ENCODE measurements at regions not wholly inside any gene's neighbourhood (a gene's known extent, or its start where the extent isn't known, plus 50 kb on each side); places are given as distances from the start of the nearest gene placed in this dataset.

DNA sequence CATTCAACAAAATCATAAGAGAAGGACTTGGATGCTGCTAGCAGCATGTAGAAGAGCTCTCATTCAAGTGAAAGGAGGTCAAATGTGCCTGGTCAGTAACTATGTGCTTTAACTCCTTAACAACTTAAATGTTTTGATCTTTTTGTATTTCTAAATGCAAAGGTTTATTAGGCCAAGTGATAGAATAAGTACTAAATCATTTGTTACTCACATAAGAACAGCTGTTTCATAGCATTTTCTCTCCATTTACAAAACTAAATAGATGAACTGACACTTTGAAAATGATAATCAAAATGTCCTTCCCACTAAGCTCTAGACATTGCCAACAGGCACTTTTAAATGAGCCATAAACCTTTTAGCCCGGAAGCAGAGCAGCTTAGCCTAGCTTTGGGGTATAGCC, 254.3 kb upstream of the PRMT6 start:
- ChIA-PET RAD21 (ENCODE audit: unreplicated experiment) (no interaction called here), CTCF (no interaction called here)
- in situ Hi-C loops (cut with MboI), result no loop called here

DNA sequence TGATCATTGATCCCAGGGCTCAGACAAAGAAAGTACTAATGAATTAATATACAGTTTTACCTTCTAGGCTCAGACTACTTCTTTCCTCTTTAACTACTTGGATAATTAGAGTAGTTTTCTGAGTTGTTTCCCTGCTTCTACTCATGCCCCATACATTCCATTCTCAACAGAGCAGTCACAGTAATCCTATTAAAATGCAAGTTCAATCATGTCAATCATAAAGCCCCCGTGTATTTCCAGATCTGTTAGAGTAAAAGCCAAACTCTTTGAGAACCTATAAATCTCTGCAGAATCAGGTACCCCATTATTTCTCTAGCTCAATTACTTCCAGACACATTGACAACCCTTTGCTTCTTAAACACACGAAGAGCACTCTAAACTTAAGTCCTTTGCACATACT, 242.1 kb upstream of the PRMT6 start:
- Histone ChIP-seq H3K27me3 (replicated peaks in 1 of 2; ENCODE audit: control insufficient read depth in 2 of 2, insufficient read depth in 2 of 2, low read length in 1 of 2) (no peaks in the 10 kb centered on the region), H4K20me1 (ENCODE audit: control insufficient read depth, insufficient read depth) (no peaks in the 10 kb centered on the region), H3K27ac (ENCODE audit: control insufficient read depth, insufficient read depth) (no peak overlapping the region), H3K36me3 (ENCODE audit: control insufficient read depth in 2 of 2, insufficient read depth in 2 of 2, low read length in 1 of 2) (no peaks in the 10 kb centered on the region), H3K4me2 (ENCODE audit: control insufficient read depth, insufficient read depth) (no peak overlapping the region), H3K4me1 (ENCODE audit: control insufficient read depth, insufficient read depth, low read length) (no peaks in the 10 kb centered on the region), H3K9ac (ENCODE audit: control insufficient read depth, insufficient read depth, low read length) (no peak overlapping the region), H3K9me3 (replicated peaks; ENCODE audit: control insufficient read depth, insufficient read depth, low read length) (no peaks in the 10 kb centered on the region), H3K79me2 (ENCODE audit: control insufficient read depth, insufficient read depth, low read length) (no peaks in the 10 kb centered on the region), H2AFZ (ENCODE audit: control insufficient read depth, low read depth, low read length) (no peak overlapping the region), H3K4me3 (no peak overlapping the region)
- 2% methylated on average over 2 of the region's 2 CpGs for WGBS (ENCODE audit: insufficient coverage, insufficient replicate concordance, low lambda C conversion rate, missing lambda C conversion rate)
- RAD21 ChIA-PET (ENCODE audit: unreplicated experiment), result no interaction called here
- intact Hi-C loops (cut with micrococcal nuclease; ENCODE audit: unreplicated experiment), result no loop called here
- POLR2A ChIA-PET, result no interaction called here
- no peak for ATAC-seq
- no TSS peak for BruUV-seq (replicated peaks)
- no peak for DNase-seq (ENCODE audit: low read depth, low spot score)
- CTCF ChIA-PET, result no interaction called here
- in situ Hi-C loops (cut with MboI), result no loop called here
- FAIRE-seq, result no peak
- SMC1A ChIA-PET (ENCODE audit: uncharacterized antibody, unreplicated experiment), result interaction anchor here (2.1 kb wide), 1 partner anchor 12 kb away, joined by 6 read pairs; no protein-coding TSS in a partner anchor
- TF ChIP-seq MEF2B (IDR thresholded peaks at IDR 0.05; ENCODE audit: partially characterized antibody, poor library complexity, severe bottlenecking) (no peak), HDGF (IDR thresholded peaks at IDR 0.05) (no peak), FOS (IDR thresholded peaks at IDR 0.05; ENCODE audit: borderline replicate concordance, extremely low read depth, insufficient read length) (no peak), SREBF1 (IDR thresholded peaks at IDR 0.05; ENCODE audit: low read length) (no peak), CHD4 (IDR thresholded peaks at IDR 0.05) (no peak), BHLHE40 (IDR thresholded peaks at IDR 0.05; ENCODE audit: borderline replicate concordance in 1 of 2, low read depth in 2 of 2, low read length in 1 of 2) (no peak), TAF1 (IDR thresholded peaks at IDR 0.05; ENCODE audit: borderline replicate concordance, low read depth, low read length) (no peak), BACH1 (IDR thresholded peaks at IDR 0.05; ENCODE audit: borderline replicate concordance) (no peak)
- TF ChIP-seq, protein P1, sequence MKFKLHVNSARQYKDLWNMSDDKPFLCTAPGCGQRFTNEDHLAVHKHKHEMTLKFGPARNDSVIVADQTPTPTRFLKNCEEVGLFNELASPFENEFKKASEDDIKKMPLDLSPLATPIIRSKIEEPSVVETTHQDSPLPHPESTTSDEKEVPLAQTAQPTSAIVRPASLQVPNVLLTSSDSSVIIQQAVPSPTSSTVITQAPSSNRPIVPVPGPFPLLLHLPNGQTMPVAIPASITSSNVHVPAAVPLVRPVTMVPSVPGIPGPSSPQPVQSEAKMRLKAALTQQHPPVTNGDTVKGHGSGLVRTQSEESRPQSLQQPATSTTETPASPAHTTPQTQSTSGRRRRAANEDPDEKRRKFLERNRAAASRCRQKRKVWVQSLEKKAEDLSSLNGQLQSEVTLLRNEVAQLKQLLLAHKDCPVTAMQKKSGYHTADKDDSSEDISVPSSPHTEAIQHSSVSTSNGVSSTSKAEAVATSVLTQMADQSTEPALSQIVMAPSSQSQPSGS (IDR thresholded peaks at IDR 0.05; ENCODE audit: low read length), result no peak
- TF ChIP-seq, protein P2, sequence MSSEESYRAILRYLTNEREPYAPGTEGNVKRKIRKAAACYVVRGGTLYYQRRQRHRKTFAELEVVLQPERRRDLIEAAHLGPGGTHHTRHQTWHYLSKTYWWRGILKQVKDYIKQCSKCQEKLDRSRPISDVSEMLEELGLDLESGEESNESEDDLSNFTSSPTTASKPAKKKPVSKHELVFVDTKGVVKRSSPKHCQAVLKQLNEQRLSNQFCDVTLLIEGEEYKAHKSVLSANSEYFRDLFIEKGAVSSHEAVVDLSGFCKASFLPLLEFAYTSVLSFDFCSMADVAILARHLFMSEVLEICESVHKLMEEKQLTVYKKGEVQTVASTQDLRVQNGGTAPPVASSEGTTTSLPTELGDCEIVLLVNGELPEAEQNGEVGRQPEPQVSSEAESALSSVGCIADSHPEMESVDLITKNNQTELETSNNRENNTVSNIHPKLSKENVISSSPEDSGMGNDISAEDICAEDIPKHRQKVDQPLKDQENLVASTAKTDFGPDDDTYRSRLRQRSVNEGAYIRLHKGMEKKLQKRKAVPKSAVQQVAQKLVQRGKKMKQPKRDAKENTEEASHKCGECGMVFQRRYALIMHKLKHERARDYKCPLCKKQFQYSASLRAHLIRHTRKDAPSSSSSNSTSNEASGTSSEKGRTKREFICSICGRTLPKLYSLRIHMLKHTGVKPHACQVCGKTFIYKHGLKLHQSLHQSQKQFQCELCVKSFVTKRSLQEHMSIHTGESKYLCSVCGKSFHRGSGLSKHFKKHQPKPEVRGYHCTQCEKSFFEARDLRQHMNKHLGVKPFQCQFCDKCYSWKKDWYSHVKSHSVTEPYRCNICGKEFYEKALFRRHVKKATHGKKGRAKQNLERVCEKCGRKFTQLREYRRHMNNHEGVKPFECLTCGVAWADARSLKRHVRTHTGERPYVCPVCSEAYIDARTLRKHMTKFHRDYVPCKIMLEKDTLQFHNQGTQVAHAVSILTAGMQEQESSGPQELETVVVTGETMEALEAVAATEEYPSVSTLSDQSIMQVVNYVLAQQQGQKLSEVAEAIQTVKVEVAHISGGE (CRISPR knock-in tag; IDR thresholded peaks at IDR 0.05), result no peak

More for the DNA sequence above, 254.3 kb upstream of the PRMT6 start:
- H4K20me1 ChIP-seq (ENCODE audit: control insufficient read depth, insufficient read depth), result no peaks in the 10 kb centered on the region
- no peaks in the 10 kb centered on the region for H3K27me3 ChIP-seq (replicated peaks in 1 of 2; ENCODE audit: control insufficient read depth in 2 of 2, insufficient read depth in 2 of 2, low read length in 1 of 2)
- SMC1A ChIA-PET (ENCODE audit: uncharacterized antibody, unreplicated experiment), result interaction anchor here (0.9 to 1.4 kb wide), 2 partner anchors 12 to 16 kb away, joined by 3 to 6 read pairs; no protein-coding TSS in a partner anchor
- no peak for ATAC-seq
- no TSS peak for BruUV-seq (replicated peaks)
- no peak overlapping the region for H3K27ac ChIP-seq (ENCODE audit: control insufficient read depth, insufficient read depth)
- no peaks in the 10 kb centered on the region for H3K36me3 ChIP-seq (ENCODE audit: control insufficient read depth in 2 of 2, insufficient read depth in 2 of 2, low read length in 1 of 2)
- H3K4me3 ChIP-seq, result no peak overlapping the region
- intact Hi-C loops (cut with micrococcal nuclease; ENCODE audit: unreplicated experiment), result no loop called here
- POLR2A ChIA-PET, result no interaction called here
- H3K4me1 ChIP-seq (ENCODE audit: control insufficient read depth, insufficient read depth, low read length), result no peaks in the 10 kb centered on the region
- no peak overlapping the region for H3K9ac ChIP-seq (ENCODE audit: control insufficient read depth, insufficient read depth, low read length)
- H3K4me2 ChIP-seq (ENCODE audit: control insufficient read depth, insufficient read depth), result no peak overlapping the region
- FAIRE-seq, result no peak
- no peak for DNase-seq (ENCODE audit: low read depth, low spot score)
- no peak for TF ChIP-seq WRNIP1 (IDR thresholded peaks at IDR 0.05; ENCODE audit: borderline replicate concordance, low read depth, low read length)
- no peaks in the 10 kb centered on the region for H3K9me3 ChIP-seq (replicated peaks; ENCODE audit: control insufficient read depth, insufficient read depth, low read length)
- no peak overlapping the region for H2AFZ ChIP-seq (ENCODE audit: control insufficient read depth, low read depth, low read length)
- WGBS (ENCODE audit: insufficient coverage, insufficient replicate concordance, low lambda C conversion rate, missing lambda C conversion rate), result 0% methylated on average over 1 of the region's 1 CpG
- no peaks in the 10 kb centered on the region for H3K79me2 ChIP-seq (ENCODE audit: control insufficient read depth, insufficient read depth, low read length)

Data from GM12878 (cell line).